B cell (primary cell): ENCODE measurements at regions not wholly inside any gene's neighbourhood (a gene's known extent, or its start where the extent isn't known, plus 50 kb on each side); places are given as distances from the start of the nearest gene placed in this dataset.

Experiments used
- CTCF ChIP-seq: fragments of 200-600 bp; IDR thresholded peaks from one replicate; pipeline ENCODE4 v1.8.0; 2022; ENCODE audit warnings: antibody characterized with exemption, mild to moderate bottlenecking
- EZH2 ChIP-seq: IDR thresholded peaks from 2 replicates; pipeline ENCODE4 v1.6.1; 2012; ENCODE audit warnings: borderline replicate concordance, low read depth, mild to moderate bottlenecking, moderate library complexity, low read length; ENCODE audit not compliant: insufficient read depth, poor library complexity, severe bottlenecking

DNA sequence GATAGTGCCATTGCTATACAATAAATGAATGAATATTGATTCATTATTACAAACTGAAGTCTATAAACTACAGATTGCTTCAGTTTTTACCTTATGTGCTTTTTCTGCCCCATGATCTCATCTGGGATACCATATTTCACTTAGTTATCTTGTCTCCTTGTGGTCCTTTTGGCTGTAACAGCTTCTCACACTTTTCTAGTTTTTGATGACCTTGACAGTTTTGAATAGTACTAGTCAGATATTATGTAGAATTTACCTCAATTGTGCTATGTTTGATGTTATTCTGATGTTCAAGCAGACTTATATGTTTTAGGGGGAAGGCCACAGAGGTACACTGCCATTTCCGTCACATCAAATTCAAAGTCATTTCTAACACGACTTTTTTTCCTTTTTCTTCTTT, 2364.3 kb upstream of the ACO1 start:
- TF ChIP-seq CTCF, result no peak
- TF ChIP-seq EZH2, result no peak
